Stomach (tissue), 4 donors: ENCODE measurements at regions not wholly inside any gene's neighbourhood (a gene's known extent, or its start where the extent isn't known, plus 50 kb on each side); places are given as distances from the start of the nearest gene placed in this dataset.

Source experiments
- CTCF ChIP-seq, 7 experiments: fragments of 450-650 bp in 4 of 7; fragments of 200-600 bp in 3 of 7; sonication (generic) in 3 of 7; IDR thresholded peaks; one replicate each; pipeline ENCODE4 v1.5.1; 2016 to 2019; ENCODE audit warnings: antibody characterized with exemption in 7 of 7, control low read depth in 2 of 7, mild to moderate bottlenecking in 1 of 7
- EP300 ChIP-seq: sonication (generic); formaldehyde crosslinking; IDR thresholded peaks from one replicate; pipeline ENCODE4 v1.6.1; 2017; ENCODE audit warnings: antibody characterized with exemption

- TF ChIP-seq CTCF (IDR thresholded peaks at IDR 0.05) (no peak), EP300 (no peak)
These were observed 1005.6 kb upstream of the SLC10A2 start for GRCh38 chr13:104071806-104072205.
